Liver (tissue), 3 donors: ENCODE measurements at regions not wholly inside any gene's neighbourhood (a gene's known extent, or its start where the extent isn't known, plus 50 kb on each side); places are given as distances from the start of the nearest gene placed in this dataset.

Source experiments
- CTCF ChIP-seq: fragments of 150-350 bp; IDR thresholded peaks from 2 replicates; pipeline ENCODE4 v1.5.1; 2017; ENCODE audit warnings: improper control_type of control experiment, low read depth, low read length; ENCODE audit not compliant: missing input control
- EGR1 ChIP-seq, 2 donors: IDR thresholded peaks; 2 replicates each; pipeline ENCODE4 v1.6.1; 2016 to 2018; ENCODE audit warnings: antibody characterized with exemption in 2 of 2, low read depth in 2 of 2
- FOXA1 ChIP-seq: IDR thresholded peaks from 2 replicates; pipeline ENCODE4 v1.6.1; 2016; ENCODE audit warnings: antibody characterized with exemption
- FOXA2 ChIP-seq: IDR thresholded peaks from 2 replicates; pipeline ENCODE4 v1.6.1; 2016; ENCODE audit warnings: antibody characterized with exemption
- GABPA ChIP-seq, 2 donors: IDR thresholded peaks in 1 of 2; conservative IDR thresholded peaks in 1 of 2; 2 replicates each; pipeline ENCODE4 v1.6.1; 2016; ENCODE audit warnings: antibody characterized with exemption in 2 of 2, mild to moderate bottlenecking in 1 of 2, moderate library complexity in 1 of 2
- HNF4A ChIP-seq, 2 donors: conservative IDR thresholded peaks; 2 replicates each; pipeline ENCODE4 v1.6.1; 2016; ENCODE audit warnings: antibody characterized with exemption in 2 of 2, mild to moderate bottlenecking in 2 of 2
- JUND ChIP-seq, 2 donors: IDR thresholded peaks; 2 replicates each; pipeline ENCODE4 v1.6.1; 2016; ENCODE audit warnings: antibody characterized with exemption in 2 of 2
- MAX ChIP-seq: IDR thresholded peaks from 2 replicates; pipeline ENCODE4 v1.6.1; 2016; ENCODE audit warnings: antibody characterized with exemption
- RAD21 ChIP-seq, 2 donors: IDR thresholded peaks; 2 replicates each; pipeline ENCODE4 v1.6.1; 2016; ENCODE audit warnings: antibody characterized with exemption in 2 of 2, mild to moderate bottlenecking in 2 of 2
- REST ChIP-seq: IDR thresholded peaks from 2 replicates; pipeline ENCODE4 v1.6.1; 2016; ENCODE audit warnings: antibody characterized with exemption, mild to moderate bottlenecking
- SP1 ChIP-seq: IDR thresholded peaks from 2 replicates; pipeline ENCODE4 v1.6.1; 2018; ENCODE audit warnings: antibody characterized with exemption, mild to moderate bottlenecking
- TAF1 ChIP-seq: conservative IDR thresholded peaks from 2 replicates; pipeline ENCODE4 v1.6.1; 2016; ENCODE audit warnings: antibody characterized with exemption, mild to moderate bottlenecking
- YY1 ChIP-seq: IDR thresholded peaks from 2 replicates; pipeline ENCODE4 v1.6.1; 2016; ENCODE audit warnings: antibody characterized with exemption, mild to moderate bottlenecking
- donor health status: healthy.
- donor health status: healthy.

- no peak for TF ChIP-seq EGR1 (IDR thresholded peaks at IDR 0.05; ENCODE audit: low read depth in 2 of 2)
- TF ChIP-seq CTCF, result no peak
- TF ChIP-seq REST, result no peak
- no peak for TF ChIP-seq SP1
- TF ChIP-seq JUND (IDR thresholded peaks at IDR 0.05), result no peak
- no peak for TF ChIP-seq GABPA (IDR thresholded peaks at IDR 0.05 in 1 of 2, conservative IDR thresholded peaks at IDR 0.05 in 1 of 2)
- no peak for TF ChIP-seq YY1
- TF ChIP-seq RAD21 (IDR thresholded peaks at IDR 0.05), result no peak
- TF ChIP-seq MAX, result no peak
- TF ChIP-seq TAF1, result no peak
- no peak for TF ChIP-seq HNF4A (conservative IDR thresholded peaks at IDR 0.05)
- TF ChIP-seq FOXA2, result no peak
- TF ChIP-seq FOXA1, result no peak
These were observed 1642.4 kb upstream of the SLC39A10 start for GRCh38 chr2:194014639-194015038.
